DOHH2 (cell line): ENCODE measurements at regions not wholly inside any gene's neighbourhood (a gene's known extent, or its start where the extent isn't known, plus 50 kb on each side); places are given as distances from the start of the nearest gene placed in this dataset.

Experiments used
- CTCF ChIP-seq: fragments of 200-600 bp; sonication (generic); IDR thresholded peaks from one replicate; pipeline ENCODE4 v1.5.1; 2014; ENCODE audit warnings: antibody characterized with exemption, mild to moderate bottlenecking, low read depth, low read length; ENCODE audit not compliant: poor library complexity, severe bottlenecking
- EZH2phosphoT487 ChIP-seq: fragments of 200-600 bp; sonication (generic); IDR thresholded peaks from 2 replicates; pipeline ENCODE4 v1.6.1; 2017; ENCODE audit warnings: borderline replicate concordance, mild to moderate bottlenecking, antibody characterized with exemption, low read length, moderate library complexity, mixed read lengths

GRCh38 chr14:71355324-71356201 is 448.3 kb downstream of the PCNX1 start:
- TF ChIP-seq CTCF: no peak
- TF ChIP-seq EZH2phosphoT487: no peak
